PC-9 (cell line): ENCODE measurements at regions not wholly inside any gene's neighbourhood (a gene's known extent, or its start where the extent isn't known, plus 50 kb on each side); places are given as distances from the start of the nearest gene placed in this dataset.

Experiments
- CTCF ChIP-seq: fragments of 200-600 bp; sonication (generic); conservative IDR thresholded peaks from 2 replicates; pipeline ENCODE4 v1.6.1; 2017; ENCODE audit warnings: mixed run types, antibody characterized with exemption, mild to moderate bottlenecking, moderate library complexity
- EZH2 ChIP-seq: fragments of 200-600 bp; sonication (generic); IDR thresholded peaks from 2 replicates; pipeline ENCODE4 v1.8.0; 2017; ENCODE audit warnings: antibody characterized with exemption, low read depth

- TF ChIP-seq EZH2 (no peak), CTCF (no peak)
Observed at GRCh38 chr5:18181575-18181974, 547.3 kb downstream of the TAF11L14 start.
